GM12878 (cell line): ENCODE measurements at regions not wholly inside any gene's neighbourhood (a gene's known extent, or its start where the extent isn't known, plus 50 kb on each side); places are given as distances from the start of the nearest gene placed in this dataset.

ENCODE experiments used
- ATAC-seq: fragments of 200-7000 bp; cut with Tn5 transposase; 3 replicates; pipeline ENCODE4 v1.9.1; 2020; ENCODE audit warnings: mild to moderate bottlenecking, moderate library complexity
- BruUV-seq: library from RNA; stranded (reverse); fragments of 400-500 nt; replicated peaks from 2 replicates; lab custom pipeline; 2021; lab: Mats Ljungman, UMichigan
- CTCF ChIA-PET: fragments of 300-600 bp; sonication (Branson Sonifier 250); formaldehyde crosslinking; extraction: SDS; loops from one replicate; lab custom pipeline; 2021; ENCODE audit warnings: inconsistent platforms; lab: Yijun Ruan, JAX
- POLR2A ChIA-PET: fragments of 350-600 bp; formaldehyde crosslinking; extraction: SDS; loops from one replicate; lab custom pipeline; 2021; ENCODE audit warnings: inconsistent platforms; lab: Charles Lee
- RAD21 ChIA-PET: fragments of 300-600 bp; sonication (Branson Sonifier 250); formaldehyde crosslinking; loops from one replicate; lab custom pipeline; 2023; ENCODE audit warnings: antibody characterized with exemption; ENCODE audit not compliant: unreplicated experiment; lab: Charles Lee
- SMC1A ChIA-PET: fragments of 300-600 bp; sonication (Branson Sonifier 250); formaldehyde crosslinking; loops from one replicate; lab custom pipeline; 2023; ENCODE audit not compliant: unreplicated experiment, uncharacterized antibody; lab: Charles Lee
- DNase-seq: peaks from one replicate; pipeline ENCODE4 v3.0.0-alpha.2; 2011; ENCODE audit warnings: low read depth, low spot score
- FAIRE-seq: peaks from 3 replicates; lab custom pipeline; 2011; peaks lifted over from hg19 to GRCh38; lab: Jason Lieb, UNC
- H2AFZ ChIP-seq: 2 replicates; pipeline ENCODE4 v1.6.0; 2011; ENCODE audit warnings: low read depth, low read length, control low read depth; ENCODE audit not compliant: control insufficient read depth
- H3K27ac ChIP-seq: 2 replicates; pipeline ENCODE4 v1.5.1; 2011; ENCODE audit warnings: control low read depth; ENCODE audit not compliant: control insufficient read depth, insufficient read depth
- H3K27me3 ChIP-seq, 2 experiments: replicated peaks in 1 of 2; 2 replicates each; pipeline versions ENCODE4 v1.6.0 to v1.6.1; 2011; ENCODE audit warnings: low read length in 1 of 2; ENCODE audit not compliant: control insufficient read depth in 2 of 2, insufficient read depth in 2 of 2
- H3K36me3 ChIP-seq, 2 experiments: 2 replicates each; pipeline ENCODE4 v1.5.1; 2011; ENCODE audit warnings: low read length in 1 of 2; ENCODE audit not compliant: control insufficient read depth in 2 of 2, insufficient read depth in 2 of 2
- H3K4me1 ChIP-seq: 2 replicates; pipeline ENCODE4 v1.6.1; 2011; ENCODE audit warnings: mild to moderate bottlenecking, low read length, moderate library complexity, mixed read lengths; ENCODE audit not compliant: control insufficient read depth, insufficient read depth
- H3K4me2 ChIP-seq: 2 replicates; pipeline ENCODE4 v1.6.0; 2011; ENCODE audit warnings: control low read depth; ENCODE audit not compliant: control insufficient read depth, insufficient read depth
- H3K4me3 ChIP-seq: fragments of 200-600 bp; sonication (generic); 2 replicates; pipeline ENCODE4 v1.5.1; 2016
- H3K79me2 ChIP-seq: 2 replicates; pipeline ENCODE4 v1.6.0; 2011; ENCODE audit warnings: low read length; ENCODE audit not compliant: control insufficient read depth, insufficient read depth
- H3K9ac ChIP-seq: 2 replicates; pipeline ENCODE4 v1.8.0; 2011; ENCODE audit warnings: low read length, control low read depth, mixed read lengths; ENCODE audit not compliant: control insufficient read depth, insufficient read depth
- H3K9me3 ChIP-seq: replicated peaks from 3 replicates; pipeline ENCODE4 v1.5.1; 2011; ENCODE audit warnings: mild to moderate bottlenecking, low read length; ENCODE audit not compliant: control insufficient read depth, insufficient read depth
- H4K20me1 ChIP-seq: 2 replicates; pipeline ENCODE4 v1.6.0; 2011; ENCODE audit not compliant: control insufficient read depth, insufficient read depth
- CEBPZ ChIP-seq: fragments of 150-350 bp; IDR thresholded peaks from 2 replicates; pipeline ENCODE4 v1.6.1; 2016; ENCODE audit warnings: low read depth, low read length
- E2F4 ChIP-seq: IDR thresholded peaks from 2 replicates; pipeline ENCODE4 v1.6.1; 2012; ENCODE audit warnings: low read depth, low read length, improper control_type of control experiment
- GABPA ChIP-seq: IDR thresholded peaks from 2 replicates; pipeline ENCODE4 v1.6.1; 2014; ENCODE audit warnings: antibody characterized with exemption, low read depth, mild to moderate bottlenecking, inconsistent platforms
- MLLT1 ChIP-seq: fragments of 450-650 bp; IDR thresholded peaks from 2 replicates; pipeline ENCODE4 v1.6.1; 2016; ENCODE audit warnings: mild to moderate bottlenecking
- MXI1 ChIP-seq: fragments of 150-350 bp; IDR thresholded peaks from 2 replicates; pipeline ENCODE4 v1.6.1; 2011; ENCODE audit warnings: low read depth, mild to moderate bottlenecking, inconsistent platforms, low read length, improper control_type of control experiment
- PML ChIP-seq: IDR thresholded peaks from 2 replicates; pipeline ENCODE4 v1.6.1; 2012; ENCODE audit warnings: low read length, inconsistent platforms
- SKIL ChIP-seq: fragments of 450-650 bp; IDR thresholded peaks from 2 replicates; pipeline ENCODE4 v1.6.1; 2017; ENCODE audit warnings: mild to moderate bottlenecking, low read depth, inconsistent platforms; ENCODE audit not compliant: poor library complexity, severe bottlenecking
- SREBF1 ChIP-seq: IDR thresholded peaks from 2 replicates; pipeline ENCODE4 v1.6.1; 2012; ENCODE audit warnings: mild to moderate bottlenecking, low read length
- SRF ChIP-seq, 2 experiments: IDR thresholded peaks; 2 replicates each; pipeline ENCODE4 v1.6.1; 2011; ENCODE audit warnings: low read depth in 2 of 2, low read length in 2 of 2, mild to moderate bottlenecking in 1 of 2, moderate library complexity in 1 of 2
- ZSCAN29 ChIP-seq: fragments of 450-650 bp; IDR thresholded peaks from 2 replicates; pipeline ENCODE4 v1.6.1; 2017; ENCODE audit warnings: mild to moderate bottlenecking, moderate library complexity
- in situ Hi-C: fragments of 300-500 bp; cut with MboI; formaldehyde crosslinking; loops from 9 replicates; pipeline ENCODE4 v1.14.3; 2018; ENCODE audit warnings: mixed read lengths
- intact Hi-C: fragments of 100-400 bp; cut with micrococcal nuclease; formaldehyde crosslinking; loops from one replicate; pipeline ENCODE4 v1.14.2; 2022; ENCODE audit not compliant: unreplicated experiment

- Histone ChIP-seq H4K20me1 (no peaks in the 10 kb centered on the region), H3K36me3 (no peaks in the 10 kb centered on the region), H3K27ac (no peak overlapping the region), H3K79me2 (no peaks in the 10 kb centered on the region), H3K9ac (no peak overlapping the region), H3K4me3 (no peak overlapping the region), H3K9me3 (no peaks in the 10 kb centered on the region), H3K27me3 (no peaks in the 10 kb centered on the region), H2AFZ (no peak overlapping the region), H3K4me1 (no peaks in the 10 kb centered on the region), H3K4me2 (no peak overlapping the region)
- DNase-seq (no peak), ATAC-seq (no peak), FAIRE-seq (no peak)
- ChIA-PET SMC1A (interaction anchor here (0.6 kb wide), 1 partner anchor 17 kb away, joined by 4 read pairs; no protein-coding TSS in a partner anchor), RAD21 (no interaction called here), POLR2A (no interaction called here), CTCF (interaction anchor here (1.1 kb wide), 1 partner anchor 9 kb away, joined by 3 read pairs; no protein-coding TSS in a partner anchor)
- BruUV-seq, result no TSS peak
- in situ Hi-C loops (no loop called here), intact Hi-C loops (no loop called here)
- TF ChIP-seq ZSCAN29 (no peak), E2F4 (no peak), GABPA (no peak), SREBF1 (no peak), SRF (IDR thresholded peaks at IDR 0.05; ENCODE audit: low read depth in 2 of 2, low read length in 2 of 2) (no peak), PML (no peak), CEBPZ (no peak), MXI1 (no peak), MLLT1 (no peak), SKIL (no peak)
Observed at GRCh38 chr11:24134879-24135589, 361.8 kb upstream of the LUZP2 start.
